GM23338 (cell line): ENCODE measurements at regions not wholly inside any gene's neighbourhood (a gene's known extent, or its start where the extent isn't known, plus 50 kb on each side); places are given as distances from the start of the nearest gene placed in this dataset.

Experiments used
- CTCF ChIP-seq, 2 experiments: fragments of 200-600 bp in 1 of 2; sonication (generic) in 1 of 2; conservative IDR thresholded peaks; 2 replicates each; pipeline versions ENCODE4 v1.5.1 to v1.6.1; 2016 to 2017; ENCODE audit warnings: antibody characterized with exemption in 2 of 2, low read depth in 2 of 2, mild to moderate bottlenecking in 2 of 2, moderate library complexity in 1 of 2
- POLR2AphosphoS5 ChIP-seq: IDR thresholded peaks from 2 replicates; pipeline ENCODE4 v1.6.1; 2016; ENCODE audit warnings: antibody characterized with exemption, low read depth
- STAT1 ChIP-seq: IDR thresholded peaks from one replicate; pipeline ENCODE4 v1.6.1; 2016; ENCODE audit warnings: antibody characterized with exemption; ENCODE audit not compliant: unreplicated experiment
- ZNF114 ChIP-seq: fragments of 250-450 bp; sonication (Bioruptor Pico); IDR thresholded peaks from 2 replicates; pipeline ENCODE4 v1.5.0; 2020; ENCODE audit warnings: mild to moderate bottlenecking, moderate library complexity

- TF ChIP-seq CTCF (conservative IDR thresholded peaks at IDR 0.05; ENCODE audit: low read depth in 2 of 2) (no peak), POLR2AphosphoS5 (no peak), ZNF114 (CRISPR knock-in tag) (no peak), STAT1 (no peak)
These were observed 69.3 kb upstream of the TMEM252 start for GRCh38 chr9:68609901-68610415.
